Spinal cord (tissue), 9 donors: ENCODE measurements at regions not wholly inside any gene's neighbourhood (a gene's known extent, or its start where the extent isn't known, plus 50 kb on each side); places are given as distances from the start of the nearest gene placed in this dataset.

ENCODE experiments used
- DNase-seq, 6 donors: peaks; one replicate each; pipeline versions ENCODE4 v3.0.0 to v3.0.0-alpha.2; 2013 to 2015; ENCODE audit warnings: low spot score in 6 of 6, low read depth in 4 of 6
- H3K27ac ChIP-seq: one replicate; pipeline ENCODE4 v1.5.1; 2013; ENCODE audit warnings: low read depth, low read length, control low read depth
- H3K27me3 ChIP-seq: one replicate; pipeline ENCODE4 v1.6.1; 2013; ENCODE audit warnings: low read length; ENCODE audit not compliant: control insufficient read depth, insufficient read depth
- H3K36me3 ChIP-seq: one replicate; pipeline ENCODE4 v1.6.1; 2013; ENCODE audit warnings: low read length; ENCODE audit not compliant: control insufficient read depth, insufficient read depth
- H3K4me1 ChIP-seq: one replicate; pipeline ENCODE4 v1.6.1; 2013; ENCODE audit warnings: low read length; ENCODE audit not compliant: control insufficient read depth, insufficient read depth
- H3K4me3 ChIP-seq: one replicate; pipeline ENCODE4 v1.5.1; 2013; ENCODE audit warnings: low read depth, low read length, control low read depth
- H3K9me3 ChIP-seq: one replicate; pipeline ENCODE4 v1.6.1; 2013; ENCODE audit warnings: low read length; ENCODE audit not compliant: control insufficient read depth, insufficient read depth
- WGBS: methylation state at CpG from one replicate; pipeline ENCODE4 v1.1.5; 2013; ENCODE audit warnings: missing lambda C conversion rate; ENCODE audit not compliant: insufficient coverage; 5-methylcytosine and 5-hydroxymethylcytosine counted together
- donor health status: healthy.

DNA sequence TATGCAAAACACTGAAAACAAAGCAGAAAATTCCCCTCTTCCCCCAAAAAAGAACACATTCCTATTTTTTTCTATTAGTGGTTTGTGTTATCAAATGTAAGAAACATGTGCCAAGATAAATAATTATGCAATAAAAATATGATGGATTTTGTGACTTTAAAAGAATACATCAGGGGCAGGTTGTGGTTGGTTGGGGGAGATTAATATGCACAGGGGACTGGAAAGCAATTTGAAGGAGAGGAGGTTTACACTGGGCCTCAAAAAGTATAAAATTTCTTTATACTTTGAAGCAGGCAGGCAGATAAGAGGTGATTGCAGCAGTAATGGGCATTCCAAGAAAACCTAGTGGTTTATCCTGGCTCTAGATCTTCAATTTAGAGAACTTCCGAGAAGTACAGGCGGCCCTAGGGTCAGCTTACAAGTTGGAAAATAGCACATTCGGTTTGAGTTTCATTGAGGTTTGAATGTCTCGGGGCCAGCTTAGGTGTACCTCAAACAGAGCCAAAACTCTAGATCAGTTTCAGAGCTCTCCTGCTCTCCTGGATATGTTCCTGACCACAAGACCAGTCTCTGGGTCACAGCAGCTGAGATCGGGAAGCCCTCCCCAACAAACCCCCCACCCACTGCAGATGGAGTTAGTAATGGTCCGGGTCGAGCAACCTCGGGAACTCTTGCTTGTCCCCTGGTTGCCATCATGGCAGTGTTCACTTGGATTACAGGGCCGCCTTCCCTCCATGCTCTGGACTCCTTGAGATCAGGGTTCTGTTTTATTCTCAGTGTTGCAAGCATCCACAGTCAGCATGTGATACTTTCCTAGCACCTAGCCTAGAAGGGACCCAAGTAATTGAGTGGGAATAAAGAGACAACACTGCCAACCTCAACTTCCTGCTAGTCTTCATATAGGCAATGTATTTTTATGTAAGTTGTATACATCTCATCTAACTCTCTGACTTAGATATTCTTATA is 112.1 kb upstream of the DDIT4L start:
- WGBS = 91% methylated on average over 8 of the region's 9 CpGs
- no peak for DNase-seq
- no peaks in the 10 kb centered on the region for H3K4me1 ChIP-seq
- no peaks in the 10 kb centered on the region for H3K36me3 ChIP-seq
- H3K27me3 ChIP-seq = no peaks in the 10 kb centered on the region
- no peaks in the 10 kb centered on the region for H3K9me3 ChIP-seq
- no peak overlapping the region for H3K27ac ChIP-seq
- no peak overlapping the region for H3K4me3 ChIP-seq

DNA sequence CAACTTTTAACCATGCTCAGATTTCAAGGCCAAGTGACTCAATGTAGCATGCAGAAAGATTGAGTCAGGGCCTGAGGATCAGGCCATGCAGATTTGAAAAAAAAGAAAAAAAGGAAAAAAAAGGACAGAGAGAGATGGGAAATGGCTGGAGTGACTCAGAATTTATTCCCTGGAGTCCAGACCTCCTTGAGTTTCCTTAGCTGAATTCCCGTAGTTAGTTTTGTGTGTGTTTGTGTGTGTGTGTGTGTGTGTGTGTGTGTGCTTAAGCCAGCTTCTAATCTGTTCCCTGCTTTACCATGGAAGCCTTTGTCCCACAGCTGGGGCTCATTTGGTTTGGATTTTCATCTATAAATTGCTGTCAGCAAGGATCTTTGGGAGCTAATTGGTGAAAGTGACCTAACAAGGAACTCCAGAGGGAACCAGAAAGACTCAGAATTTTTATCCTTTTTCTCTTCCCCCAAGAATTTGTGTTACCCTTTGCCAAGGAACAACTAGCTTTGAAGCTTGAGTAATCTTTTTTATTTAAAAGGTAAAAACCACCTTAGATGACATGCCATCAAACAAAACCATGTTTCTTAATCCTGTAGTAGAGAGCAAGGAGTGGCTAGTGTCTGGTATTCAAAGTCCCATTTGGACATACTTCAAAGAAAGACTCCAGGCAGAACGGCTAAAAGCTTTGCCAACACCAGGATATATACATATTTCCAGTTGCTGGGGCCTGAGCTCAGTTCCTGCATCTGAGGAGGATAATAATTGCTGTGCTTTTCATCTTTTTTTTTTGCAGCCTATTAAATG is 109.0 kb upstream of the DDIT4L start:
- H3K4me3 ChIP-seq = no peak overlapping the region
- H3K27ac ChIP-seq = no peak overlapping the region
- WGBS = 50% methylated on average over 1 of the region's 2 CpGs
- H3K27me3 ChIP-seq = no peaks in the 10 kb centered on the region
- H3K4me1 ChIP-seq = no peaks in the 10 kb centered on the region
- no peaks in the 10 kb centered on the region for H3K36me3 ChIP-seq
- DNase-seq = peak in 1 of 6 donors; percentile 9
- no peaks in the 10 kb centered on the region for H3K9me3 ChIP-seq

DNA sequence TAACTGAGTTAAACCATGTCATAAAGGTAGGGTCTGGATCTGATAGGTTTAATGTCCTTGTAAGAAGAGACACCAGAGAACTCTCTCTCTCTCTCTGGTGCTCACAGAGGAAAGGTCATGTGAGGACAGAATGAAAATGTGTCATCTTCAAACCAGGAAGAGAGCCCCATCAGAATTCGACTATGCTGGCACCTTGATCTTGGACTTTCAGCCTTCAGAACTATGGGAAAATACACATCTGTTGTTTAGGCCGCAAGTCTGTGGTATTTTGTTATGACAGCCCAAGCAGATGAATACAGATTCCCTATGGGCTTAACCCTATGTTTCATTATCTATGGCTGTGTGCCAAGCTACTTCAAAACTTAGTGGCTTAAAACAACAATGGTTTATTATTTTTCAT is 105.5 kb upstream of the DDIT4L start:
- Histone ChIP-seq H3K27me3 (no peaks in the 10 kb centered on the region), H3K36me3 (no peaks in the 10 kb centered on the region), H3K4me3 (no peak overlapping the region), H3K27ac (no peak overlapping the region), H3K9me3 (no peaks in the 10 kb centered on the region), H3K4me1 (no peaks in the 10 kb centered on the region)
- 88% methylated on average over 2 of the region's 2 CpGs for WGBS
- DNase-seq = no peak

DNA sequence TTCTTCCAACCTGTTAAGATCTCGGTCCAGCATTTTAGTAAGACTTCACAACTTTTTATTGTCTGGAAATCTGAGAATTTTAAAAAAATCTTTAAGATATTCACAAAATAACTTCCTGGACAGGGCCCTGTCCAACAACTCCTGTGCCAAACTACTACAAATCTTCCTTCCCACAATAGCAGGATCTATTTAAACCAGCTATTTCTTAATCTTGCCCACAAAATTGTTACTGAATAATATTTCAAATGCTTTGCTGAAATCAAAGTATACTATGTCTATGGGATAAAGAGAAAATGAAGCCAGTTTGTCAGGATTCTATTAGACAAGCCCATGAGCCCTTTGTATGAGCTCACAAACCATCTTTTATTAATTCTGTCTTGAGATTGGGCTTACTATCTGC is 104.1 kb upstream of the DDIT4L start:
- no peak for DNase-seq
- no peaks in the 10 kb centered on the region for H3K4me1 ChIP-seq
- no peak overlapping the region for H3K27ac ChIP-seq
- WGBS = no CpG with 5 or more reads among the region's 1 CpG
- no peaks in the 10 kb centered on the region for H3K36me3 ChIP-seq
- no peaks in the 10 kb centered on the region for H3K27me3 ChIP-seq
- no peak overlapping the region for H3K4me3 ChIP-seq
- H3K9me3 ChIP-seq = no peaks in the 10 kb centered on the region

DNA sequence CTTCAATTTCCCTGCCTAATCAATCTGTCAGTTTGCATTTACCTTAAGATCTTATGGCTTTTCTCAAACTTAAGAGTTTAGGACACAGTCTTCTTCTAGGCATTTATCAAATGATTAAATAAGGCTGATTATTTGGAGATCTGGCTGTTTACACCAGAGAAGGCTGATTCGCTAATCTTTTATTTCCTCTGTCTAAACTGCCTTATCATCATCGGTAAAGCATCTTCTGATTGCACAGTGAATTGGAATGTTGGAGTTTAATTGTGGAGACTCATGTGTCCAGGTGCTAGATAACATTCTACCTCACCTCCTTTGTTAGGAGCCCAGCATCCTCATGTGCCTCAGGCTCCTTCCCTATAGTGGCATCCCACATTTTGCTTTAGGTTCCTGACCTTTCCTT is 100.3 kb upstream of the DDIT4L start:
- Histone ChIP-seq H3K36me3 (no peaks in the 10 kb centered on the region), H3K27me3 (no peaks in the 10 kb centered on the region), H3K4me3 (no peak overlapping the region), H3K27ac (no peak overlapping the region), H3K4me1 (peaks cover 8% of the 10 kb centered on the region), H3K9me3 (no peaks in the 10 kb centered on the region)
- DNase-seq = no peak
- no CpG with 5 or more reads among the region's 2 CpGs for WGBS

DNA sequence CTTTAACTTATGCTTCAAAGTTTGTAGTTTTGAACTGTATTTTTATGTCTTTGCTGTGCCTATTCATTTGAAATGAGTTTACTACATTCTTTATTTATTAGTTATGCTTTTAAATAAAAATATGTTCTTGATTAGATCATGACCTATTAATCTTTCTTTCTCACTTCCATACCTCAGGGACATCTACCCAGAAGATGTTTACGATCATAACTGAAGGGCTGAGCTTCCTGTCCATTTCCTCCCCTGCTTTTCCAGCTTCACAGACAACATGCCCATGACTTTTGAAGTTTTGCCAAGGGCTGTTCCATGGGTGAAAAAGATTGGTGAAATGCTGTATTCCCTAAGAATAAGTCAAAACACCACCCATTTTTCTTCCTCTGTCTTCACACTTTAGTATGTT is 99.7 kb upstream of the DDIT4L start:
- no peak overlapping the region for H3K27ac ChIP-seq
- no peak overlapping the region for H3K4me3 ChIP-seq
- no peaks in the 10 kb centered on the region for H3K36me3 ChIP-seq
- no peak for DNase-seq
- peaks cover 8% of the 10 kb centered on the region for H3K4me1 ChIP-seq
- no peaks in the 10 kb centered on the region for H3K27me3 ChIP-seq
- no CpG with 5 or more reads among the region's 1 CpG for WGBS
- no peaks in the 10 kb centered on the region for H3K9me3 ChIP-seq

DNA sequence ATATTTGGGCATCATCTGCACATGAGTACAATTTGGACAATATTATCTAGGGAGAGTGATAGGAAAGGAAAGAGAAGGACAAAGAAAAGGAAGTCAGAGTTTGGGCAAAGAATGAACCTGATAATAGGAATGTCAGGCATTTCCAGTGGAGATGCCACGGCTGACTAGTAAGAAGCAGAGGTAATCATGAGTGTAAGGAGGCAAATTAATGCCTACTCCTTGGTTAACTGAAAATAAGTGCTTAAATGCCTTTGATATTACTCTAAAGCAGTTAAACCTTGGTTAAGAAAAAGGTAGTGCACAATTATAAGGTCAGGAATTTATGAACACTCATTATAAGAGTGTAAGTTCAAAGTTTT is 99.2 kb upstream of the DDIT4L start:
- DNase-seq = no peak
- Histone ChIP-seq H3K4me3 (no peak overlapping the region), H3K27ac (no peak overlapping the region), H3K4me1 (peaks cover 8% of the 10 kb centered on the region), H3K36me3 (no peaks in the 10 kb centered on the region), H3K9me3 (no peaks in the 10 kb centered on the region), H3K27me3 (no peaks in the 10 kb centered on the region)
- WGBS = 100% methylated on average over 1 of the region's 1 CpG

DNA sequence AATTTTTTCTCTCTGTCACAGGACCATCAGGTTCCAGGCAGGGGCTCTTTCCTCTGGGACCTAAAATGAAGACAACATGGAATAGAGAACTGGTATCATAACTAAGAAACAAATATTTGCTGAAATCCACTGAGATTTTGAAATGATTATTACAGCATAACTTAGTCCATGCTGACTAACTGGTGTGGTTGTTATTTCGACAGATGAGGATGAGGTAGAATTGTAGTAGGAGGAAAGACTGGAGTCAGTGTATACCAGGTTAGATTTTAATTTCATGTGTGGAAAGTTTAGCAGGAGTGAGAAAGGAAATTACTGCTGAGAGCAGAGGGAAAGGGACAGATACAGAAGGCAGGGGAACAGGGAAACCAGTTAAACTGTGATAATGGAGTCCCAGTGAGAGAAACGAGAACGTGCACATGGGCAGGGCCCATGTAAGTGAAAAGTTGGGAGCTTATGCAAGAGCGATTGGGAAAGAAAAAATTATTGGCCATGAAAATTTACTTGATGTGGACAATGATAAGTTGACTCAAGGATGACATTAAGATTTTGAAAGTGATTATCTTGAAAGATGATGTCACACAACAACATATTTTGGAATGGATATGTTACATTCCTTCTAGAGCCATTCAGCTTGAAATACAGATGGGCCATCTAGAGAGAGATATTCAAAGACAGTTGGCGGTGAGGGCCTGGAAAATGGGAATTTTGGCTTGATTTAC is 98.7 kb upstream of the DDIT4L start:
- Histone ChIP-seq H3K27me3 (no peaks in the 10 kb centered on the region), H3K36me3 (no peaks in the 10 kb centered on the region), H3K4me1 (peaks cover 8% of the 10 kb centered on the region), H3K27ac (no peak overlapping the region), H3K4me3 (no peak overlapping the region), H3K9me3 (no peaks in the 10 kb centered on the region)
- 76% methylated on average over 5 of the region's 5 CpGs for WGBS
- DNase-seq = no peak

DNA sequence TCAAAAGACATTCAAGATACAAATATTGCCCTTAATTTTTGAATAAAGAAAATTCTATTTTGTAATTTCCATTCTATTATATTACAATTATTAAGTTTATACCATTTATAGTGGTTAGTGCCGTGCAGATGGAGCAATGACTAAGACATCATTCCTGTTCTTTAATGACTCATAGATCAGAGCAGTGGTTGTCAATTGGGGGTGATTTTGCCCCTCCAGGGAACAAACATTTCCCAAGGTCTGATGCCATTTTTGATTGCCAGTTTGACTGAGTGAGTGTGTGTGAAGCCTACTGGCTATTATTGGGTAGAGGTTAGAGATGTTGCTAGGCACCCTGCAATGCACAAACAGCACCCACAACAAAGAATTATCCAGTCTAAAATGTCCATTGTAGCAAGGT is 97.9 kb upstream of the DDIT4L start:
- H3K36me3 ChIP-seq = no peaks in the 10 kb centered on the region
- H3K4me3 ChIP-seq = no peak overlapping the region
- peaks cover 8% of the 10 kb centered on the region for H3K4me1 ChIP-seq
- no peaks in the 10 kb centered on the region for H3K9me3 ChIP-seq
- DNase-seq = no peak
- no peak overlapping the region for H3K27ac ChIP-seq
- no CpG with 5 or more reads among the region's 1 CpG for WGBS
- no peaks in the 10 kb centered on the region for H3K27me3 ChIP-seq
